ENCODE measurements at regions not wholly inside any gene's neighbourhood (a gene's known extent, or its start where the extent isn't known, plus 50 kb on each side); places are given as distances from the start of the nearest gene placed in this dataset.
A peak's percentile ranks its signal among the peaks of the same experiment; 100 is the strongest.

GRCh38 chr4:72974694-72975487 is 94.6 kb downstream of the COX18 start:
- TF ChIP-seq CTCF (IDR thresholded peaks at IDR 0.05; ENCODE audit: insufficient read depth, low read length, severe bottlenecking), result no peak
- no peaks in the 10 kb centered on the region for H3K27me3 ChIP-seq (ENCODE audit: control insufficient read depth, insufficient read depth, low read length)
- DNase-seq (ENCODE audit: low read depth), result peak; percentile 33
- FAIRE-seq, result no peak
- H3K36me3 ChIP-seq (ENCODE audit: control insufficient read depth, insufficient read depth, low read length), result no peaks in the 10 kb centered on the region
- H3K4me3 ChIP-seq (ENCODE audit: low read depth, low read length), result no peak overlapping the region

GRCh38 chr4:72971572-72971971 is 97.9 kb downstream of the COX18 start:
- Histone ChIP-seq H3K4me3 (ENCODE audit: low read depth, low read length) (no peak overlapping the region), H3K36me3 (ENCODE audit: control insufficient read depth, insufficient read depth, low read length) (no peaks in the 10 kb centered on the region), H3K27me3 (ENCODE audit: control insufficient read depth, insufficient read depth, low read length) (no peaks in the 10 kb centered on the region)
- FAIRE-seq, result no peak
- DNase-seq (ENCODE audit: low read depth), result peak; percentile 91
- TF ChIP-seq CTCF (IDR thresholded peaks at IDR 0.05; ENCODE audit: insufficient read depth, low read length, severe bottlenecking), result no peak

- peak; percentile 70 for DNase-seq (ENCODE audit: low read depth)
- TF ChIP-seq CTCF (IDR thresholded peaks at IDR 0.05; ENCODE audit: insufficient read depth, low read length, severe bottlenecking), result no peak
- Histone ChIP-seq H3K36me3 (ENCODE audit: control insufficient read depth, insufficient read depth, low read length) (no peaks in the 10 kb centered on the region), H3K27me3 (ENCODE audit: control insufficient read depth, insufficient read depth, low read length) (no peaks in the 10 kb centered on the region), H3K4me3 (ENCODE audit: low read depth, low read length) (no peak overlapping the region)
- no peak for FAIRE-seq
Measured at GRCh38 chr4:72970756-72971155, 98.8 kb downstream of the COX18 start.

GRCh38 chr4:72969976-72970375 is 99.5 kb downstream of the COX18 start:
- H3K27me3 ChIP-seq (ENCODE audit: control insufficient read depth, insufficient read depth, low read length), result no peaks in the 10 kb centered on the region
- H3K36me3 ChIP-seq (ENCODE audit: control insufficient read depth, insufficient read depth, low read length), result no peaks in the 10 kb centered on the region
- no peak for DNase-seq (ENCODE audit: low read depth)
- H3K4me3 ChIP-seq (ENCODE audit: low read depth, low read length), result no peak overlapping the region
- TF ChIP-seq CTCF (IDR thresholded peaks at IDR 0.05; ENCODE audit: insufficient read depth, low read length, severe bottlenecking), result no peak
- FAIRE-seq, result no peak

- FAIRE-seq (no peak), DNase-seq (ENCODE audit: low read depth) (no peak)
- TF ChIP-seq CTCF (IDR thresholded peaks at IDR 0.05; ENCODE audit: insufficient read depth, low read length, severe bottlenecking), result no peak
Measured at GRCh38 chr4:72966652-72967051, 102.9 kb downstream of the COX18 start.

GRCh38 chr4:72959411-72959810 is 110.1 kb downstream of the COX18 start:
- DNase-seq (ENCODE audit: low read depth) (no peak), FAIRE-seq (no peak)
- Histone ChIP-seq H3K36me3 (ENCODE audit: control insufficient read depth, insufficient read depth, low read length) (no peaks in the 10 kb centered on the region), H3K27me3 (ENCODE audit: control insufficient read depth, insufficient read depth, low read length) (no peaks in the 10 kb centered on the region), H3K4me3 (ENCODE audit: low read depth, low read length) (no peak overlapping the region)
- TF ChIP-seq CTCF (IDR thresholded peaks at IDR 0.05; ENCODE audit: insufficient read depth, low read length, severe bottlenecking), result no peak

More at GRCh38 chr4:72966652-72967051, 102.9 kb downstream of the COX18 start:
- Histone ChIP-seq H3K27me3 (ENCODE audit: control insufficient read depth, insufficient read depth, low read length) (no peaks in the 10 kb centered on the region), H3K4me3 (ENCODE audit: low read depth, low read length) (no peak overlapping the region), H3K36me3 (ENCODE audit: control insufficient read depth, insufficient read depth, low read length) (no peaks in the 10 kb centered on the region)

All from bronchial epithelial cell (primary cell).